GM12874 (cell line): ENCODE measurements at regions not wholly inside any gene's neighbourhood (a gene's known extent, or its start where the extent isn't known, plus 50 kb on each side); places are given as distances from the start of the nearest gene placed in this dataset.

Source experiments
- TF ChIP-seq, protein P1 (sequence below): IDR thresholded peaks from 2 replicates; pipeline ENCODE4 v1.5.1; 2011; ENCODE audit warnings: low read depth, mild to moderate bottlenecking, control low read depth, low read length, moderate library complexity; ENCODE audit not compliant: insufficient read depth

DNA sequence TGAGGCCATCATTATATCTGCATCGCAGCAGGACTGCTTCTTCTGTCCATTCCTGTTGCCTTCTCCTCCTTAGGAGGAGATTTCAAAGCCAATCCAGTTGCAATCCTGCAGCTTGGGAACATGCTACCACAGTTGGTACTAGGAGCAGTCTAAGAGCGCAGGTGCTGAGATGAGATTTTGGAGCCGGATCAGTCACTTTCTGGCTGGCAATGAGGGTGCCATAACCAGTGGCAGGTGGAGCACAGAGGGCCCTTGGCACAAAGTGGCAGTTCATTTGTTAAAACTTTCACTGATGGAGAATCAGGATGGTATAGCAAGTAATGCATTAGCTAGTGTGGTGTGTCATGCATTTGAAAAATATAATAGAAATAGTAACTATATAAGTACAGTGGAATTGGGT, 173.7 kb upstream of the ATP5MC3 start:
- TF ChIP-seq, protein P1, sequence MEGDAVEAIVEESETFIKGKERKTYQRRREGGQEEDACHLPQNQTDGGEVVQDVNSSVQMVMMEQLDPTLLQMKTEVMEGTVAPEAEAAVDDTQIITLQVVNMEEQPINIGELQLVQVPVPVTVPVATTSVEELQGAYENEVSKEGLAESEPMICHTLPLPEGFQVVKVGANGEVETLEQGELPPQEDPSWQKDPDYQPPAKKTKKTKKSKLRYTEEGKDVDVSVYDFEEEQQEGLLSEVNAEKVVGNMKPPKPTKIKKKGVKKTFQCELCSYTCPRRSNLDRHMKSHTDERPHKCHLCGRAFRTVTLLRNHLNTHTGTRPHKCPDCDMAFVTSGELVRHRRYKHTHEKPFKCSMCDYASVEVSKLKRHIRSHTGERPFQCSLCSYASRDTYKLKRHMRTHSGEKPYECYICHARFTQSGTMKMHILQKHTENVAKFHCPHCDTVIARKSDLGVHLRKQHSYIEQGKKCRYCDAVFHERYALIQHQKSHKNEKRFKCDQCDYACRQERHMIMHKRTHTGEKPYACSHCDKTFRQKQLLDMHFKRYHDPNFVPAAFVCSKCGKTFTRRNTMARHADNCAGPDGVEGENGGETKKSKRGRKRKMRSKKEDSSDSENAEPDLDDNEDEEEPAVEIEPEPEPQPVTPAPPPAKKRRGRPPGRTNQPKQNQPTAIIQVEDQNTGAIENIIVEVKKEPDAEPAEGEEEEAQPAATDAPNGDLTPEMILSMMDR: no peak

GRCh38 chr2:175353275-175353674, 171.8 kb upstream of the ATP5MC3 start:
- TF ChIP-seq, protein P1: no peak

DNA sequence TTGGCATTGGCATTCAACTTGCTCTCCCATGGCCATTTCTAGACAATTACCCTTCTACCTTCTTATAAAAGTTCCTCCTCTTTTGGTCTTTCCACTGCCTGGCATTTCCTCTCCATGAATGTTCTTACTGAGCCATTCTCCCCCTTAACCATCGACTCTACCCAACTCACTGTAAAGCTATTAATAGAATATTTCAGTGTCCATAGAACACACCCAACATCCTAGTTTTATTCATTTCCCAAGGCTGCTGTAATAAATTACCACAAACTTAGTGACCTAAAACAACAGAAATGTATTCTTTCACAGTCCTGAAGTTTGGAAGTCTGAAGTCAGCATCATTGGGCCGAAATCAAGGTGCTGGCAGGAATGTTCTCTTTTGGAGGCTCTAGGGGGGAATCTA, 170.0 kb upstream of the ATP5MC3 start:
- TF ChIP-seq, protein P1: no peak

DNA sequence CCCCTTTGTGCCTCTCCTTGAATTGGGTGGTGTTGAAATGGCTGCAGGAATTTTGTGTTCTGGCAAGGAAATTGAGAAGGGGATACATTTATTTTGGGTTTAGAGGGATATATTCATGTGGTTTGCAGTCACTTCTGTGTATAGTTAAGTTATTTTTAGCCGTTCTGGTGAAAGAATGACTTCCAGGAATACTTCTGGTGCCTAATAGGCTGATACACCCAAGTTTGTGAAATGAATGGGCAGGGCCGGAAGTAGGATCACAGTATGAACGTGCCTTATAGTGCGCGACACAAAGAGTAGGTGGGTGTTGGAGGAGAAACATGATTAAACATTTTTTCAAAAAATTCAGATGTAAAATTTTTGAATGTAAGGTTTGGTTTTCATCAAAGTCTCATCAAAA, 168.6 kb upstream of the ATP5MC3 start:
- TF ChIP-seq, protein P1: no peak

GRCh38 chr2:175342085-175342484, 160.6 kb upstream of the ATP5MC3 start:
- TF ChIP-seq, protein P1: no peak

- TF ChIP-seq, protein P1: no peak
Observed at GRCh38 chr2:175330195-175330594, 148.7 kb upstream of the ATP5MC3 start.

- TF ChIP-seq, protein P1: no peak
Observed at GRCh38 chr2:175326801-175327200, 145.3 kb upstream of the ATP5MC3 start.

- TF ChIP-seq, protein P1: no peak
Observed at GRCh38 chr2:175323162-175323561, 141.7 kb upstream of the ATP5MC3 start.
